ENCODE measurements at regions not wholly inside any gene's neighbourhood (a gene's known extent, or its start where the extent isn't known, plus 50 kb on each side); places are given as distances from the start of the nearest gene placed in this dataset.
"Not testable (repeated sequence)": the region's sequence is repeated elsewhere in the genome, so short reads cannot be mapped to it uniquely, and the experiment has no call there.

DNA sequence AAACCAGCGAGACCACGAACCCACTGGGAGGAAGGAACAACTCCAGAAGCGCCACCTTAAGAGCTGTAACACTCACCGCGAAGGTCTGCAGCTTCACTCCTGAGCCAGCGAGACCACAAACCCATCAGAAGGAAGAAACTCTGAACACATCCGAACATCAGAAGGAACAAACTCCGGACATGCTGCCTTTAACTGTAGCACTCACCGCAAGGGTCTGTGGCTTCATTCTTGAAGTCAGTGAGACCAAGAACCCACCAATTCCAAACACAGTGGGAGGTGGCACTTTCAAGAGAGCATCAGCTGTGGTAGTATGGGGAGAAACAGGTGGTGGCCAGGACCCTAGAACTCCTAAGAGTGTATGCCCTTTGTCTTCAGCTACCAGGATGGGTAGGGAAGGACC is 179.8 kb upstream of the PKP2 start:
- TF ChIP-seq CTCF, POLR2A (IDR thresholded peaks at IDR 0.05): not testable (repeated sequence)
